ENCODE measurements at regions not wholly inside any gene's neighbourhood (a gene's known extent, or its start where the extent isn't known, plus 50 kb on each side); places are given as distances from the start of the nearest gene placed in this dataset.
A peak's percentile ranks its signal among the peaks of the same experiment; 100 is the strongest.

DNA sequence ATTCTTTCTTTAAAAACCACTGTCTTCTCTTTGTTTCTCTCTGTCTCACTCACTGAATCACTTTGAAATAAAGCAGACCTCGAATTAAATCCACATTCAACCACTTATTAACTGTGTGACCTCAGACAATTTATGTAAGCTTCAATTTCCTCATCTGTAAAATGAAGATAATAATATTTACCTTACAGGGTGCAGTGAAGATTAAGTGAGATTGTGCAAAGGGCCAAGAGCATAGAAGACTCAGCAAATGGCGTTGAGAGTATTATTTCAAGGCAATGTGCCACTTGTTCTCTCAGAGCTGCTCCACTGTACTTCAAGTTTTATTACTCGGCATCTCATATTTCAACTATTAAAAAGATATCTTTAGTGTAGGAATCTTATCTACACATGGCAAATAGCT, 454.2 kb upstream of the HNRNPA3 start:
- POLR2A ChIA-PET (ENCODE audit: low non-redundant PET), result no interaction called here

DNA sequence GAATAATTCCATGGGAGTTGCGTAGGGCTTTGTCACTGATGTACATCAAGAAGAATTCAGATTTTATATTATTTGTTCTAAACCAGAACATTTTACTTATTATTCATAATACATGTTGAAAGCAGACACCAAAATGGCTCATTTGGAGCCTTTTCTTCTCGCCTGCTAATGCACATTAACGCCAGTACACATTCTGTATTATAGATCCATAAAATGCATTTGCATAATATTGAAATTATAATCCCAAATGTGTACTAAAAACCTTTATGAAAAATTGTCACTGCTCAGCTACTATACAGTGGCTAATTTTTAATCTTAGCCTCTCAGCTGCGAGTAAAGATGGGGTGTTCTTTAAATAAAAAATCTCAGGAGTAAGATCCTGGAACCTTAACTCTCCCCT, 452.2 kb upstream of the HNRNPA3 start:
- H3K36me3 ChIP-seq (ENCODE audit: insufficient read depth, low read length, poor library complexity, severe bottlenecking), result no peaks in the 10 kb centered on the region
- H3K4me3 ChIP-seq (ENCODE audit: low read depth, low read length, poor library complexity, severe bottlenecking), result no peak overlapping the region
- TF ChIP-seq EZH2 (IDR thresholded peaks at IDR 0.05; ENCODE audit: borderline replicate concordance, low read depth, low read length, poor library complexity, severe bottlenecking), result no peak
- TF ChIP-seq, protein P1, sequence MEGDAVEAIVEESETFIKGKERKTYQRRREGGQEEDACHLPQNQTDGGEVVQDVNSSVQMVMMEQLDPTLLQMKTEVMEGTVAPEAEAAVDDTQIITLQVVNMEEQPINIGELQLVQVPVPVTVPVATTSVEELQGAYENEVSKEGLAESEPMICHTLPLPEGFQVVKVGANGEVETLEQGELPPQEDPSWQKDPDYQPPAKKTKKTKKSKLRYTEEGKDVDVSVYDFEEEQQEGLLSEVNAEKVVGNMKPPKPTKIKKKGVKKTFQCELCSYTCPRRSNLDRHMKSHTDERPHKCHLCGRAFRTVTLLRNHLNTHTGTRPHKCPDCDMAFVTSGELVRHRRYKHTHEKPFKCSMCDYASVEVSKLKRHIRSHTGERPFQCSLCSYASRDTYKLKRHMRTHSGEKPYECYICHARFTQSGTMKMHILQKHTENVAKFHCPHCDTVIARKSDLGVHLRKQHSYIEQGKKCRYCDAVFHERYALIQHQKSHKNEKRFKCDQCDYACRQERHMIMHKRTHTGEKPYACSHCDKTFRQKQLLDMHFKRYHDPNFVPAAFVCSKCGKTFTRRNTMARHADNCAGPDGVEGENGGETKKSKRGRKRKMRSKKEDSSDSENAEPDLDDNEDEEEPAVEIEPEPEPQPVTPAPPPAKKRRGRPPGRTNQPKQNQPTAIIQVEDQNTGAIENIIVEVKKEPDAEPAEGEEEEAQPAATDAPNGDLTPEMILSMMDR (conservative IDR thresholded peaks at IDR 0.05; ENCODE audit: low read depth, low read length), result no peak
- DNase-seq (ENCODE audit: low spot score), result no peak
- ChIA-PET CTCF (no interaction called here), POLR2A (ENCODE audit: low non-redundant PET) (no interaction called here)
- intact Hi-C loops (cut with micrococcal nuclease; ENCODE audit: unreplicated experiment), result no loop called here
- H3K27ac ChIP-seq (ENCODE audit: low read depth, low read length, poor library complexity, severe bottlenecking), result no peak overlapping the region
- BruUV-seq (replicated peaks), result no TSS peak
- H3K4me1 ChIP-seq (ENCODE audit: insufficient read depth, low read length, poor library complexity, severe bottlenecking), result peaks cover 58% of the 10 kb centered on the region
- H3K27me3 ChIP-seq (replicated peaks; ENCODE audit: insufficient read depth, low read depth, low read length, poor library complexity), result no peaks in the 10 kb centered on the region
- no peaks in the 10 kb centered on the region for H3K9me3 ChIP-seq (ENCODE audit: low read depth, low read length, poor library complexity, severe bottlenecking)

More for the DNA sequence above, 454.2 kb upstream of the HNRNPA3 start:
- no peaks in the 10 kb centered on the region for H3K27me3 ChIP-seq (replicated peaks; ENCODE audit: insufficient read depth, low read depth, low read length, poor library complexity)
- CTCF ChIA-PET, result no interaction called here
- H3K4me3 ChIP-seq (ENCODE audit: low read depth, low read length, poor library complexity, severe bottlenecking), result no peak overlapping the region
- H3K27ac ChIP-seq (ENCODE audit: low read depth, low read length, poor library complexity, severe bottlenecking), result no peak overlapping the region
- intact Hi-C loops (cut with micrococcal nuclease; ENCODE audit: unreplicated experiment), result no loop called here
- peaks cover 61% of the 10 kb centered on the region for H3K4me1 ChIP-seq (ENCODE audit: insufficient read depth, low read length, poor library complexity, severe bottlenecking)
- no peak for TF ChIP-seq EZH2 (IDR thresholded peaks at IDR 0.05; ENCODE audit: borderline replicate concordance, low read depth, low read length, poor library complexity, severe bottlenecking)
- TF ChIP-seq, protein P1 (conservative IDR thresholded peaks at IDR 0.05; ENCODE audit: low read depth, low read length), result no peak
- no peak for DNase-seq (ENCODE audit: low spot score)
- no TSS peak for BruUV-seq (replicated peaks)
- no peaks in the 10 kb centered on the region for H3K36me3 ChIP-seq (ENCODE audit: insufficient read depth, low read length, poor library complexity, severe bottlenecking)
- H3K9me3 ChIP-seq (ENCODE audit: low read depth, low read length, poor library complexity, severe bottlenecking), result no peaks in the 10 kb centered on the region

DNA sequence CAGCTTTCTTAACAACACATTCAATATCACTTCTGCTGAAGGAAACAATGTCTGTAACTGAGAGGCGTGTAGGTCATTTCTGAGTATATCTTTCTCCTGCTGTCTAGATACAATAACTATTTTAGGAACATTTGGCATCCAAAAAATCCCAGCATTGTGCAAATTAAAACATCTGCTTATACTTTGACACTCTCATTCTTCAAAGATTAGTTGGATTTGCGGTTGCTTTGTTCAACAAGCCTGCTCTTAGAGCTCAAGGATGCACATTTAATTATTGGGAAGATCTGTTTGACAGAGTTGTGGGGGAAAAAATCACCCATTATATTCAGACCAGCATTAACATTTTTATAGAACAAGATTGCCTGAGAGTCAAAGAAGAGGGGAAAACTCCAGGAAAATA, 449.5 kb upstream of the HNRNPA3 start:
- Histone ChIP-seq H3K4me3 (ENCODE audit: low read depth, low read length, poor library complexity, severe bottlenecking) (no peak overlapping the region), H3K9me3 (ENCODE audit: low read depth, low read length, poor library complexity, severe bottlenecking) (no peaks in the 10 kb centered on the region), H3K27me3 (replicated peaks; ENCODE audit: insufficient read depth, low read depth, low read length, poor library complexity) (no peaks in the 10 kb centered on the region), H3K27ac (ENCODE audit: low read depth, low read length, poor library complexity, severe bottlenecking) (peak overlapping the region; percentile 7), H3K36me3 (ENCODE audit: insufficient read depth, low read length, poor library complexity, severe bottlenecking) (no peaks in the 10 kb centered on the region), H3K4me1 (ENCODE audit: insufficient read depth, low read length, poor library complexity, severe bottlenecking) (peaks cover 38% of the 10 kb centered on the region)
- BruUV-seq (replicated peaks), result no TSS peak
- TF ChIP-seq, protein P1 (conservative IDR thresholded peaks at IDR 0.05; ENCODE audit: low read depth, low read length), result no peak
- no peak for TF ChIP-seq EZH2 (IDR thresholded peaks at IDR 0.05; ENCODE audit: borderline replicate concordance, low read depth, low read length, poor library complexity, severe bottlenecking)
- ChIA-PET POLR2A (ENCODE audit: low non-redundant PET) (no interaction called here), CTCF (no interaction called here)
- no peak for DNase-seq (ENCODE audit: low spot score)
- intact Hi-C loops (cut with micrococcal nuclease; ENCODE audit: unreplicated experiment), result no loop called here
